ENCODE measurements at regions not wholly inside any gene's neighbourhood (a gene's known extent, or its start where the extent isn't known, plus 50 kb on each side); places are given as distances from the start of the nearest gene placed in this dataset.

DNA sequence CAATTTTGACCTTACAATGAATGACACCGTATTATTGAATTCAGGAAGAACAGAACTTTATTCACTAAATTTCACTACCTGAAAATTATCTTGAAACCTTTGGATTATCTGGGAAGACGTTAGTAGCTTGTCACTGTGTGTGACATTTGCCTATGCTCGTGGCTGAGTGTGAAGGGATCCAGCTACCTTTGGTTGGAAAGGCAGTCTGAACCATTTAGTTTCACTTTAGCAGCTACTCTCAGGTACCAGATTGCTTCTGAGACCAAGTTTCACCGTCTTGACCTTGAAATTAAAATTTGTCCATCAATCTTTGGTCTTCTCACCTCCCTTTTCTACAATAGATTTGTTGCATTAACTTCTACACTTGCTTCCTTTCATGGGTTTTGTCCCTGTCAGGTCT is 637.5 kb downstream of the MBD2 start:
- Mint-ChIP-seq H3K4me1 (ENCODE audit: low read depth) (no peaks in the 10 kb centered on the region), H3K27me3 (no peaks in the 10 kb centered on the region), H3K27ac (no peak overlapping the region), H3K4me3 (no peak overlapping the region), H3K9me3 (ENCODE audit: low read depth) (peaks cover 11% of the 10 kb centered on the region), H3K36me3 (no peaks in the 10 kb centered on the region)
